Raji (cell line): ENCODE measurements at regions not wholly inside any gene's neighbourhood (a gene's known extent, or its start where the extent isn't known, plus 50 kb on each side); places are given as distances from the start of the nearest gene placed in this dataset.

Experiments
- POLR2A ChIP-seq: IDR thresholded peaks from 2 replicates; pipeline ENCODE4 v1.6.1; 2011; ENCODE audit warnings: low read depth, low read length, control low read depth; ENCODE audit not compliant: insufficient read depth

- TF ChIP-seq POLR2A, result no peak
Observed at GRCh38 chr5:29885595-29885994, 1307.9 kb upstream of the CDH6 start.

- TF ChIP-seq POLR2A, result no peak
Observed at GRCh38 chr5:29882036-29882435, 1311.5 kb upstream of the CDH6 start.

DNA sequence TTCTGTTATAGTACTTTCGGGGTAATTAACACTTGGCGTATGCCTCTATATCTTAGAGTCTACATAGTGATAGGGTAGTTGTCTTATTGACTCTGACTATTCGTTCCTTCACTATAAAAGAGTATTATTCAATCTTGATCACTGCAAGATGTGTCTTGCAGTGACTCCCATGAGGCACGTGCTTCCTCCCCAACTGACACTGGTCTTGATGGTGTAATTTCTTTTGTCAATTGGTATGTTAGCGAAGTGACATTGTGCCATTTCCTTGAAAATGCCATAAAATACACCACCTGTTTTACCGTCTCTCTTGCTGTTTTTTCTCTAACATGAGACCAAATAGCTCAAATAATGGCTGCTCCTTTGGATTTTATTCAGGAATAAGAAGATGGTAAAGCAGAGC is 1314.1 kb upstream of the CDH6 start:
- TF ChIP-seq POLR2A, result no peak

- TF ChIP-seq POLR2A, result no peak
Observed at GRCh38 chr5:29878599-29878998, 1314.9 kb upstream of the CDH6 start.

DNA sequence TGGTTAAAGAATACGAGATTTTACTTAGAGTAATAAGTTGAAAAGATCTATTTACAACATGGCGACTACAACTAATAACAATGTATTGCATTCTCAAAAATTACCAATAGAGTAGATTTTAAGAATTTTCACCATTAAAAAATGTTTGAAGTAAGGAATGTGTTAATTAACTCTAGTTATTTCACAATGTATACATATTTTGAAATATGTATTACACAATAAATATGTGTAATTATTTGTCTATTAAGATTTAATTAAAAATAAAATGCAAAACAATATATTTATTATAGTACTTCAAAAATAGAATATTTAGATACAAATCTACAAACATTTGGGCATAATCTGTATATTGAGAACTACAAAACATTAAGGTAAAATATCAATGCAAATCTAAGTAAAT is 1326.3 kb upstream of the CDH6 start:
- no peak for TF ChIP-seq POLR2A

DNA sequence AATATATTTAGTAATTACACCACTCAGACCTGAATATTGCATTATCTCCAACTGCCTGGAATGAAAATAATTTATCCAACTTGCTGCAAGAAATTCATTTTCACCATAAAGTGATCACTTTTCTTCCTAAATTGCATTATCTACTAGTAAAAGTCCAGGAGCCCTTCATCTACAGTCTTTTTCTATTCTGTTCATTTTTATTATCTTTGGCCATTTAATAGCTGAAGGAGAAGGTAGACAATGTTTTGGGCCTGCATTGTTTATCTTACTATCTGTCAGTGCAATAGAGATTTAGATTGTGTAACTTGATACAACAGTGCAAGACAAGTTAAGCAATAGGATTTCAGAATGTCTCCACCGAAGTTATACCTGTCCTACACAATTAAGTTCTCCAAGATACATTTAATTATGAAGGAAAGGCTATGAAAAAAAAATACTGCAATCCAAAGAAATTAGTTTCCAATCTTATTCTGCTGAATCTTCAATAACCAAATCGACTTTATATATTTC is 1339.7 kb upstream of the CDH6 start:
- no peak for TF ChIP-seq POLR2A

- no peak for TF ChIP-seq POLR2A
Observed at GRCh38 chr5:29852329-29852728, 1341.2 kb upstream of the CDH6 start.

GRCh38 chr5:29845206-29845605 is 1348.3 kb upstream of the CDH6 start:
- no peak for TF ChIP-seq POLR2A

DNA sequence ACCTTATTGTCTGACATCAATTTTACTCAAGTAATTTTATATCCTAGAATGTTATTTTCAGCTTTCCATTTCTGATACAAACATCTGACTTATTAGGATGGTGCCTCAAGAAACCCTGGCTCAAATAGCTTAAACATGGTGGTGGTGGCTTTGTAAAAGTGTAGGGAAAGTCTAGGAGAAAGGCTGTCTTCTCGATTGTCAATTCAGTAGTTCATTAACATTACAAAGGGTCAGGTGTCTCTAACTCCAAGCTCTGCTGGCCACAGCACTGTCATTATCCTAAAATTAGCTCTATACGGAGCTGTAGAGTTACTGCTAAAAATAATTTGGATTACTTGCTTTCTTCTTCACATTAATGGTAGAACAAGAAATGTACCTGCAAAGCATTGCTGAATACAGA is 1360.1 kb upstream of the CDH6 start:
- no peak for TF ChIP-seq POLR2A

GRCh38 chr5:29822521-29822920 is 1371.0 kb upstream of the CDH6 start:
- no peak for TF ChIP-seq POLR2A

- TF ChIP-seq POLR2A, result no peak
Observed at GRCh38 chr5:29811914-29812679, 1381.4 kb upstream of the CDH6 start.

GRCh38 chr5:29805804-29806203 is 1387.7 kb upstream of the CDH6 start:
- no peak for TF ChIP-seq POLR2A

DNA sequence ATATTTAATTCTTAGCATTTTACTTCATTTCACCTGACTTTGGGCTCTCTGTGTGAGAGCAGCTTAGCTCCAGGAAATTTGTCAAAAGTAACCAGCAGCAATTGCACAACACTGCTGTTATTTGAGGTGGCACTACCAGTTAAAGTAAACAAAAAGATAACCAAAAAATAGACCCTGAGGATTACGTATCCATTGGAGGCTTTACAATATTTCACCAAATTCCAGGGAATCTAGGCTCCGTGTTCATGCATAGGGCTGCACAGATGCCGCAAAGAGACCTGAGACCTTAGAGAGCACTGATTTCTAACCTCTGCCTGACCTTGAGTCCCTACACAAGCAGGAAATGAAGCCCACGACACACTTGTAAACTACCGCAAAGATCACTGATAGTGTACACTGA is 1392.7 kb upstream of the CDH6 start:
- no peak for TF ChIP-seq POLR2A

DNA sequence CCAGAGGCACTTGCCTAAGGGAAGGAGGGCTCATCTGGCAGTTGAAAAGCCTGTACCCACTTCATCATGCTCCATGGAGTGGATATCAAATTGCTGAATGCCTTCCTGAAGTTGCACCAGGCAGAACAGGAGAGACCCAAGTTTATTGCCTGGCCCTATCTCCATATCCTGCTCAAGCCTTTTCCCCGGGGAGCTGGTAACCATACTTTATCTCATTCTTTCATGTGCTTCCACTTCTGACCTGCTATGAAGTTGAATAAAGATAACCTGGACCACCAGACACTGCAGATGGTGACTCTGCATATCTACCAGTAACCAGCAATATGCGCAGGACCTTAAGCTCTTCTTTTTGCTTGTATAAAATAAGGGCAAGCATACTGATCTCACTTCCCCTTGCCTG is 1397.5 kb upstream of the CDH6 start:
- no peak for TF ChIP-seq POLR2A

DNA sequence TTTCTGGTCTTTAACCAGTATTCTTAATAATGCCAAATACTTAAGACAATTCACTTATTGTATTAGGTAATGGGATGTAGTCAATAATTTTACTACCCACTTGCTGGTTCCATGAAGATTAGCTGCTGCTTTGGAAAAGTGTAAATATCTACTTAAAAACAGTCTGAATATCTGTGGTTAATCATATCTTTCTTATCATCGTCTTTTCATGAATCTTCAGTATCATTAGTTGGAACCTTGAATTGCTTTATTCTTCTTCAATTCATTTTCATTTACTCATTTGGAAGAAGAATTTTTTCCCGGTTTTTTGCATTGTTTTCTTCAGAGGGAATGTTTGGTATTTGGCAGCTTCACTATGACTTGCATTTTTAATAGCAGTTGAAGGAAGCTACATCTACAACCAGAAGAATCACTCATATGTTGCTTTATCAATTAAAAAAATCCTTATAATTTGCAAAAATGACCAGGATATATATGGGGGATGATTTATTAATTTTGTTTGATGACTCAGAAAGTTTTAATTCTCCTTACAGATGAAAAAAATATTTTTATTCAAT is 1398.3 kb upstream of the CDH6 start:
- no peak for TF ChIP-seq POLR2A

- TF ChIP-seq POLR2A, result no peak
Observed at GRCh38 chr5:29794141-29794787, 1399.2 kb upstream of the CDH6 start.
